Liver (tissue), 8 donors: ENCODE measurements at regions not wholly inside any gene's neighbourhood (a gene's known extent, or its start where the extent isn't known, plus 50 kb on each side); places are given as distances from the start of the nearest gene placed in this dataset.

ENCODE experiments used
- DNase-seq: peaks from one replicate; pipeline ENCODE4 v3.0.0-alpha.2; 2017; ENCODE audit warnings: low spot score
- H3K27ac ChIP-seq, 2 donors: one replicate each; pipeline ENCODE4 v1.7.0; 2013; ENCODE audit warnings: inconsistent platforms in 2 of 2, low read length in 2 of 2, control low read depth in 1 of 2, low read depth in 1 of 2, mild to moderate bottlenecking in 1 of 2
- H3K27me3 ChIP-seq, 4 donors: one replicate each; pipeline versions ENCODE4 v1.6.1 to v1.7.0; 2013; ENCODE audit warnings: low read length in 3 of 4, inconsistent platforms in 1 of 4, mild to moderate bottlenecking in 1 of 4, moderate library complexity in 1 of 4; ENCODE audit not compliant: control insufficient read depth in 4 of 4, insufficient read depth in 4 of 4
- H3K36me3 ChIP-seq, 4 donors: one replicate each; pipeline versions ENCODE4 v1.6.1 to v1.7.0; 2013; ENCODE audit warnings: low read length in 3 of 4, mild to moderate bottlenecking in 3 of 4, low read depth in 1 of 4, moderate library complexity in 1 of 4; ENCODE audit not compliant: control insufficient read depth in 4 of 4, insufficient read depth in 3 of 4
- H3K4me1 ChIP-seq, 4 donors: one replicate each; pipeline versions ENCODE4 v1.6.1 to v1.7.0; 2013; ENCODE audit warnings: low read length in 3 of 4, mild to moderate bottlenecking in 3 of 4, moderate library complexity in 1 of 4; ENCODE audit not compliant: control insufficient read depth in 4 of 4, insufficient read depth in 4 of 4
- H3K4me3 ChIP-seq, 3 donors: one replicate each; pipeline versions ENCODE4 v1.6.1 to v1.7.0; 2013; ENCODE audit warnings: low read length in 3 of 3, control low read depth in 1 of 3, low read depth in 1 of 3, mild to moderate bottlenecking in 1 of 3
- H3K9ac ChIP-seq, 2 donors: one replicate each; pipeline ENCODE4 v1.7.0; 2013; ENCODE audit warnings: low read length in 2 of 2, mild to moderate bottlenecking in 2 of 2, moderate library complexity in 2 of 2, control low read depth in 1 of 2, low read depth in 1 of 2
- H3K9me3 ChIP-seq, 4 donors: one replicate each; pipeline versions ENCODE4 v1.6.1 to v1.7.0; 2013; ENCODE audit warnings: low read length in 3 of 4; ENCODE audit not compliant: control insufficient read depth in 4 of 4
- ATF3 ChIP-seq: IDR thresholded peaks from 2 replicates; pipeline ENCODE4 v1.6.1; 2016; ENCODE audit warnings: antibody characterized with exemption
- CTCF ChIP-seq: fragments of 150-350 bp; IDR thresholded peaks from 2 replicates; pipeline ENCODE4 v1.5.1; 2017; ENCODE audit warnings: improper control_type of control experiment, low read depth, low read length; ENCODE audit not compliant: missing input control
- EGR1 ChIP-seq, 2 donors: IDR thresholded peaks; 2 replicates each; pipeline ENCODE4 v1.6.1; 2016 to 2018; ENCODE audit warnings: antibody characterized with exemption in 2 of 2, low read depth in 2 of 2
- FOXA1 ChIP-seq: IDR thresholded peaks from 2 replicates; pipeline ENCODE4 v1.6.1; 2016; ENCODE audit warnings: antibody characterized with exemption
- FOXA2 ChIP-seq: IDR thresholded peaks from 2 replicates; pipeline ENCODE4 v1.6.1; 2016; ENCODE audit warnings: antibody characterized with exemption
- GABPA ChIP-seq, 2 donors: IDR thresholded peaks in 1 of 2; conservative IDR thresholded peaks in 1 of 2; 2 replicates each; pipeline ENCODE4 v1.6.1; 2016; ENCODE audit warnings: antibody characterized with exemption in 2 of 2, mild to moderate bottlenecking in 1 of 2, moderate library complexity in 1 of 2
- HNF4G ChIP-seq: IDR thresholded peaks from 2 replicates; pipeline ENCODE4 v1.6.1; 2016; ENCODE audit warnings: antibody characterized with exemption
- JUND ChIP-seq, 2 donors: IDR thresholded peaks; 2 replicates each; pipeline ENCODE4 v1.6.1; 2016; ENCODE audit warnings: antibody characterized with exemption in 2 of 2
- MAX ChIP-seq: IDR thresholded peaks from 2 replicates; pipeline ENCODE4 v1.6.1; 2016; ENCODE audit warnings: antibody characterized with exemption
- NR2F2 ChIP-seq: IDR thresholded peaks from 2 replicates; pipeline ENCODE4 v1.6.1; 2016; ENCODE audit warnings: antibody characterized with exemption
- RAD21 ChIP-seq, 2 donors: IDR thresholded peaks; 2 replicates each; pipeline ENCODE4 v1.6.1; 2016; ENCODE audit warnings: antibody characterized with exemption in 2 of 2, mild to moderate bottlenecking in 2 of 2
- REST ChIP-seq: IDR thresholded peaks from 2 replicates; pipeline ENCODE4 v1.6.1; 2016; ENCODE audit warnings: antibody characterized with exemption, mild to moderate bottlenecking
- RXRA ChIP-seq, 2 donors: IDR thresholded peaks; 2 replicates each; pipeline ENCODE4 v1.6.1; 2017 to 2018; ENCODE audit warnings: antibody characterized with exemption in 2 of 2, mild to moderate bottlenecking in 1 of 2
- SP1 ChIP-seq: IDR thresholded peaks from 2 replicates; pipeline ENCODE4 v1.6.1; 2018; ENCODE audit warnings: antibody characterized with exemption, mild to moderate bottlenecking
- TAF1 ChIP-seq: conservative IDR thresholded peaks from 2 replicates; pipeline ENCODE4 v1.6.1; 2016; ENCODE audit warnings: antibody characterized with exemption, mild to moderate bottlenecking
- YY1 ChIP-seq: IDR thresholded peaks from 2 replicates; pipeline ENCODE4 v1.6.1; 2016; ENCODE audit warnings: antibody characterized with exemption, mild to moderate bottlenecking
- ZBTB33 ChIP-seq: IDR thresholded peaks from 2 replicates; pipeline ENCODE4 v1.6.1; 2016; ENCODE audit warnings: antibody characterized with exemption
- WGBS: extraction: QIAGEN DNeasy Blood & Tissue Kit; methylation state at CpG from one replicate; pipeline ENCODE4 v1.1.7; 2013; 5-methylcytosine and 5-hydroxymethylcytosine counted together
- donor health status: healthy.
- donor health status: healthy.
- donor health status: healthy.
- donor health status: healthy.
- donor health status: healthy.

GRCh38 chr5:143592648-143593047, 189.2 kb upstream of the NR3C1 start:
- Histone ChIP-seq H3K9me3 (no peaks in the 10 kb centered on the region), H3K4me1 (peaks cover 1 to 16% (median 8%) of the 10 kb centered on the region in 4 donors), H3K4me3 (no peak overlapping the region), H3K27me3 (no peaks in the 10 kb centered on the region), H3K9ac (no peak overlapping the region), H3K36me3 (no peaks in the 10 kb centered on the region), H3K27ac (no peak overlapping the region)
- DNase-seq: no peak
- TF ChIP-seq YY1: no peak
- TF ChIP-seq SP1: no peak
- TF ChIP-seq RXRA (IDR thresholded peaks at IDR 0.05): no peak
- TF ChIP-seq ATF3: no peak
- TF ChIP-seq GABPA (IDR thresholded peaks at IDR 0.05 in 1 of 2, conservative IDR thresholded peaks at IDR 0.05 in 1 of 2): no peak
- no peak for TF ChIP-seq ZBTB33
- TF ChIP-seq MAX: no peak
- TF ChIP-seq FOXA2: no peak
- TF ChIP-seq REST: no peak
- TF ChIP-seq TAF1: no peak
- TF ChIP-seq EGR1 (IDR thresholded peaks at IDR 0.05; ENCODE audit: low read depth in 2 of 2): no peak
- no peak for TF ChIP-seq NR2F2
- TF ChIP-seq RAD21 (IDR thresholded peaks at IDR 0.05): no peak
- 60% methylated on average over 4 of the region's 4 CpGs for WGBS

GRCh38 chr5:143588933-143589662, 185.6 kb upstream of the NR3C1 start:
- H3K9ac ChIP-seq: no peak overlapping the region
- no peaks in the 10 kb centered on the region for H3K9me3 ChIP-seq
- no peak overlapping the region for H3K27ac ChIP-seq
- peaks cover 0 to 7% (median 4%) of the 10 kb centered on the region in 4 donors for H3K4me1 ChIP-seq
- no peak overlapping the region for H3K4me3 ChIP-seq
- no peaks in the 10 kb centered on the region for H3K36me3 ChIP-seq
- no peaks in the 10 kb centered on the region for H3K27me3 ChIP-seq
- DNase-seq: no peak
- 72% methylated on average over 7 of the region's 7 CpGs for WGBS
- TF ChIP-seq HNF4G (peak; percentile 37), FOXA1 (no peak), FOXA2 (no peak), CTCF (no peak), ATF3 (no peak), ZBTB33 (no peak), GABPA (IDR thresholded peaks at IDR 0.05 in 1 of 2, conservative IDR thresholded peaks at IDR 0.05 in 1 of 2) (no peak), RAD21 (IDR thresholded peaks at IDR 0.05) (peak in 1 of 2 donors; percentile 9), RXRA (IDR thresholded peaks at IDR 0.05) (peak in 1 of 2 donors; percentile 14), SP1 (peak; percentile 15), YY1 (no peak), EGR1 (IDR thresholded peaks at IDR 0.05; ENCODE audit: low read depth in 2 of 2) (no peak), MAX (no peak), JUND (IDR thresholded peaks at IDR 0.05) (no peak), TAF1 (no peak)
